RWPE2 (cell line): ENCODE measurements at regions not wholly inside any gene's neighbourhood (a gene's known extent, or its start where the extent isn't known, plus 50 kb on each side); places are given as distances from the start of the nearest gene placed in this dataset.

Experiments
- ATAC-seq: fragments of 200-7000 bp; cut with Tn5 transposase; 3 replicates; pipeline ENCODE4 v1.9.1; 2021; ENCODE audit warnings: low read depth
- DNase-seq: peaks from one replicate; pipeline ENCODE4 v3.0.0-alpha.2; 2020; ENCODE audit warnings: low spot score
- H3K27ac ChIP-seq: fragments of 450-650 bp; 2 replicates; pipeline ENCODE4 v1.5.1; 2017; ENCODE audit warnings: mild to moderate bottlenecking; ENCODE audit not compliant: poor library complexity, severe bottlenecking
- H3K27me3 ChIP-seq: fragments of 250-450 bp; sonication (Bioruptor Pico); 2 replicates; pipeline ENCODE4 v1.5.1; 2021; ENCODE audit warnings: mild to moderate bottlenecking, moderate library complexity; ENCODE audit not compliant: insufficient read depth, poor library complexity, severe bottlenecking
- H3K36me3 ChIP-seq: fragments of 250-450 bp; sonication (Bioruptor Pico); 2 replicates; pipeline ENCODE4 v1.5.1; 2020; ENCODE audit warnings: low read depth, mild to moderate bottlenecking, moderate library complexity
- H3K4me1 ChIP-seq: fragments of 250-450 bp; sonication (Bioruptor Pico); 2 replicates; pipeline ENCODE4 v1.5.1; 2021; ENCODE audit warnings: mild to moderate bottlenecking, moderate library complexity; ENCODE audit not compliant: insufficient read depth, poor library complexity, severe bottlenecking
- H3K4me3 ChIP-seq: fragments of 250-450 bp; sonication (Bioruptor Pico); 2 replicates; pipeline ENCODE4 v1.5.1; 2021; ENCODE audit warnings: mild to moderate bottlenecking, moderate library complexity; ENCODE audit not compliant: severe bottlenecking
- H3K9me3 ChIP-seq: fragments of 250-450 bp; sonication (Bioruptor Pico); 2 replicates; pipeline ENCODE4 v1.5.1; 2021; ENCODE audit warnings: mild to moderate bottlenecking, moderate library complexity; ENCODE audit not compliant: severe bottlenecking
- TF ChIP-seq, protein P1 (sequence below): fragments of 450-650 bp; IDR thresholded peaks from one replicate; pipeline ENCODE4 v1.5.1; 2017; ENCODE audit warnings: mild to moderate bottlenecking, moderate library complexity; ENCODE audit not compliant: poor library complexity, severe bottlenecking

DNA sequence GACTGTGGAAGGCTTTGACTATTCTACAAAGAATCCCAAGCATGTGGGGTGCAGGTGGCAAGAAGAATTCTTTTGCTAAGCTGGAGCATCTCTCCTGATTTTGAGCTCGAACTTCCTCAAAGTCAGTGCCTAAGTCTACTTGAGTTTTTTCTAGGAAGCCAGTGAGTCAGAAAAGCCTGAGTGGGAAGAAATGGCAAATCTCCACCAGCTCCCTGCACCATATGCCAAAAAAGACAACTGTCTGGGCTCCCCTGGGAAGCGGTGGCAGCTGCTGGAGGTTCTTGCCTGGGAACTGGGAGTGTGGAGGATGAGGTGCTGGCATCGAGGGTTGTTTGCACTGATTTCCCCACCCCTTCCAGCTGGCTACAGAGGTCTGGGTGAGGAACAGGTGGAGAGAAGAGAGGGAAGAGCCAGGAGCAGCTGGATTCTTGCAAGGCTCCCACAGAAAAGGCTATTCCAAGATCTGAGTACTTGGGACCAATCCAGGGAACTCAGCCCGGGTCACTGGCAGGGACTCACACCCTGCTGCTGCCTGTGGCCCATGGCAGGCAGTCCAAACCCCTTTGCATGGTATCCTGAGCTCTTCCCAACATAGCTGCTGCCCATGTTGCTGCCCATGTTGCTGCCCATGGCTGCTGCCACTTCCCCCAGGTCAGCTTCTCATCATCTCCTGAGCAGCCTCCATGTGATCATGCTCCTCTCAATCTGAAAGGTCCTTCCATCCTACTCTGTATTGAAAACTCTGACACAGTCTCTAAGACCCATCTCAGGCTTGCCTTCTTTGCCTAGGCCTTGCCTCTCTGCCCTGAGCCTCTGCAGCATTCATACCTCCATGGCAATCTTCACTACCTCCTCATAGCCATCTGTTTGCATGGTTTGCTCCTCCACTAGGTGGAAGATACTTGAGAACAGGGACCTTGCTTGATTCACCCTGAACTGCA lies 128.3 kb upstream of the SPATS2L start:
- Histone ChIP-seq H3K27ac (no peak overlapping the region), H3K4me3 (no peak overlapping the region), H3K9me3 (no peaks in the 10 kb centered on the region), H3K4me1 (no peaks in the 10 kb centered on the region), H3K36me3 (no peaks in the 10 kb centered on the region), H3K27me3 (no peaks in the 10 kb centered on the region)
- TF ChIP-seq, protein P1, sequence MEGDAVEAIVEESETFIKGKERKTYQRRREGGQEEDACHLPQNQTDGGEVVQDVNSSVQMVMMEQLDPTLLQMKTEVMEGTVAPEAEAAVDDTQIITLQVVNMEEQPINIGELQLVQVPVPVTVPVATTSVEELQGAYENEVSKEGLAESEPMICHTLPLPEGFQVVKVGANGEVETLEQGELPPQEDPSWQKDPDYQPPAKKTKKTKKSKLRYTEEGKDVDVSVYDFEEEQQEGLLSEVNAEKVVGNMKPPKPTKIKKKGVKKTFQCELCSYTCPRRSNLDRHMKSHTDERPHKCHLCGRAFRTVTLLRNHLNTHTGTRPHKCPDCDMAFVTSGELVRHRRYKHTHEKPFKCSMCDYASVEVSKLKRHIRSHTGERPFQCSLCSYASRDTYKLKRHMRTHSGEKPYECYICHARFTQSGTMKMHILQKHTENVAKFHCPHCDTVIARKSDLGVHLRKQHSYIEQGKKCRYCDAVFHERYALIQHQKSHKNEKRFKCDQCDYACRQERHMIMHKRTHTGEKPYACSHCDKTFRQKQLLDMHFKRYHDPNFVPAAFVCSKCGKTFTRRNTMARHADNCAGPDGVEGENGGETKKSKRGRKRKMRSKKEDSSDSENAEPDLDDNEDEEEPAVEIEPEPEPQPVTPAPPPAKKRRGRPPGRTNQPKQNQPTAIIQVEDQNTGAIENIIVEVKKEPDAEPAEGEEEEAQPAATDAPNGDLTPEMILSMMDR: no peak
- no peak for DNase-seq
- ATAC-seq: no peak

- no peaks in the 10 kb centered on the region for H3K9me3 ChIP-seq
- no peaks in the 10 kb centered on the region for H3K4me1 ChIP-seq
- DNase-seq (no peak), ATAC-seq (no peak)
- H3K27me3 ChIP-seq: no peaks in the 10 kb centered on the region
- TF ChIP-seq, protein P1: no peak
- H3K36me3 ChIP-seq: no peaks in the 10 kb centered on the region
- no peak overlapping the region for H3K27ac ChIP-seq
- no peak overlapping the region for H3K4me3 ChIP-seq
These were observed 127.3 kb upstream of the SPATS2L start for GRCh38 chr2:200179151-200179550.

GRCh38 chr2:200180943-200181342 lies 125.5 kb upstream of the SPATS2L start:
- H3K27me3 ChIP-seq: no peaks in the 10 kb centered on the region
- DNase-seq (no peak), ATAC-seq (no peak)
- TF ChIP-seq, protein P1: no peak
- H3K36me3 ChIP-seq: no peaks in the 10 kb centered on the region
- H3K9me3 ChIP-seq: no peaks in the 10 kb centered on the region
- H3K27ac ChIP-seq: no peak overlapping the region
- H3K4me1 ChIP-seq: no peaks in the 10 kb centered on the region
- H3K4me3 ChIP-seq: no peak overlapping the region

GRCh38 chr2:200181755-200182154 lies 124.7 kb upstream of the SPATS2L start:
- DNase-seq (no peak), ATAC-seq (no peak)
- H3K4me3 ChIP-seq: no peak overlapping the region
- TF ChIP-seq, protein P1: no peak
- no peaks in the 10 kb centered on the region for H3K36me3 ChIP-seq
- no peaks in the 10 kb centered on the region for H3K27me3 ChIP-seq
- no peaks in the 10 kb centered on the region for H3K4me1 ChIP-seq
- no peak overlapping the region for H3K27ac ChIP-seq
- no peaks in the 10 kb centered on the region for H3K9me3 ChIP-seq
